GM18907 (cell line): ENCODE measurements at regions not wholly inside any gene's neighbourhood (a gene's known extent, or its start where the extent isn't known, plus 50 kb on each side); places are given as distances from the start of the nearest gene placed in this dataset.

Experiments used
- ATAC-seq: cut with Tn5 transposase; IDR thresholded peaks from one replicate; pipeline ENCODE4 v1.9.1; 2021; ENCODE audit warnings: mild to moderate bottlenecking, moderate library complexity; ENCODE audit not compliant: unreplicated experiment

GRCh38 chr4:4808086-4808485, 51.4 kb upstream of the MSX1 start:
- no peak for ATAC-seq

- no peak for ATAC-seq
Observed at GRCh38 chr4:4805887-4806286, 53.6 kb upstream of the MSX1 start.

- no peak for ATAC-seq
Observed at GRCh38 chr4:4803912-4804296, 55.6 kb upstream of the MSX1 start.

- no peak for ATAC-seq
Observed at GRCh38 chr4:4803216-4803911, 56.1 kb upstream of the MSX1 start.

DNA sequence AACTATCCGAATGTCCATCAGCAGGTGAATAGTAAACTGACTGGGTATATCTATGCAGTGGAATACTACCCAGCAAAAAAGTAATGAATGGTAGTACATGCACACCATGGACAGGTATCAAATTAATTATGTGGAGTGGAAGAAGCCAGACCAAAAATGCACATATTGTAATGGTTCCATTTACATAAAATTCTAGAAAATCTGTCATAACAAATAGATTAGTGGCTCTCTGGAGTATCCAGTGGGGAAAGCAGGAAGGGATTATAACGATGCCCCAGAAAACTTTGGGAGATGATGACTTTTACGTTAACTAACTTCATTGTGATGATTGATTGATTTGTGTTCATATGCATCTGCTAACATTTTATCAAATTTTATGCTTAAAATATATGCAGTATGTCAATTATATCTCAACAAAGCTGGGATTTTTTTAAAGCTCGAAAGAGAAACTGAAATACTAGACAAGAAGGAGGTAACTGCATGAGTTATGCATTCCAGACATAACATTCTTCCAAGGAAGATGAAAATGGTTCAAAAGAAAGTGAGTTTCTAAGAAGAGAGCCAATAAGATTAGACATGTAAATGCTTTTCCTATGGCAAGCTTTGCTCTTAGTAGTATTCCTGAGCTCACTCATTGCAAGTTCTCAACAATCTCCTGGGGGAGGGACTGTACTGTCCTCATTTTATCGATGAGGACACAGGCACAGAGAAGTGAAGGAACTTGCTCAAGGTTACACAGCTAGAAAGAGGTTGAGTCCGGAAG, 58.6 kb upstream of the MSX1 start:
- ATAC-seq, result no peak

GRCh38 chr4:4794421-4794820, 65.0 kb upstream of the MSX1 start:
- ATAC-seq, result no peak

GRCh38 chr4:4792466-4792865, 67.0 kb upstream of the MSX1 start:
- no peak for ATAC-seq

DNA sequence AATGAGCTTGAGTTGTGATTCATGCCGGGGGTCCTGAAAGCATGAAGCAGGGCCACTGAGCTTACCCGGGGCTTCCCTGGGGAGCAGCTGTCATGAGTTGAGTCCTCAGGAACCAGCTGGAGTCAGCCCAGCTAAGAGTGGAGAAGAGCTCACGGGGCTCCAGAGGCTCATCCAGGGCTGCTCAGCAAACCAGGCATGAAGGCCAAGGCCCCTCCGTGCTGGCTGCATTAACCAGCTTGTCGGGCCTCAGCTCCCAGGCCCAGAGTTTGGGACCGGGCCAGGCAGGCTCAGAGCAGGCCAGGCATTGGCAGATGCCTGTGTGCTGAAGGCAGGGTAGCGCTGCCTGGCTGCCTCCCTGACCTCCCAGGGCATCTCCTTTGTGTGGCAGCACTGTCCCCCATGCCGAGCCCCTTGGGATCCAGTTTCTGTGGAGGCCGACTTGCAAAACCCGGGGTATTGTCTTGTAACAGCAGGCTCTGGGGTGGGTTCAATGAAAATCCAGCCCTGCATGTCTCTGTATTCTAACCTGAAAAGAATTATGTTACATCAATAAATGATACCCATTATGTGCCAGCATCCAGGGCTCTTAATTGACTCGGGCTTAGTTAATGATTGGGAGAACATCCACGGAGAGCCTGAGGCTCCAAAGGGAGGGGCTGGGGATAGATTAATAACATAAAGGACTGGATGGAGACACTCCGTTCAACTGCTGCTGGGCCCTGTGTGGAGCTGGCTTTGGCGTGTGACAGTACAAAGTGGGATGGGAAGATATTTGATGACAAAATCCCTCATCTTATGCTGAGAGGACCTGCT, 68.0 kb upstream of the MSX1 start:
- no peak for ATAC-seq

GRCh38 chr4:4789462-4789861, 70.0 kb upstream of the MSX1 start:
- ATAC-seq, result no peak

DNA sequence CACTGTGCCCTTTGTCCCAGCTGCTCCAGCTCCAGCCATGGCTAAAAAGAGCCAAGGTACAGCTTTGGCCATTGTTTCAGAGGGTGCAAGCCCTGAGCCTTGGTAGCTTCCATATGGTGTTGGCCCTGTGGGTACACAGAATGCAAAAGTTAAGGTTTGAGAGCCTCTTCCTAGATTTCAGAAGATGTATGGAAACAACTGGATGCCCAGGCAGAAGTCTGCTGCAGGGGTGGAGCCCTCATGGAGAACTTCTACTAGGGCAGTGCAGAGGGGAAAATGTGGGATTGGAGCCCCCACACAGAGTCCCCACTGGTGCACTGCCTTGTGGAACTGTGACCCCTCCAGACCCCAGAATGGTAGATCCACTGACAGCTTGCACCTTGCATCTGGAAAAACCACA, 70.9 kb upstream of the MSX1 start:
- no peak for ATAC-seq

GRCh38 chr4:4787421-4787820, 72.0 kb upstream of the MSX1 start:
- no peak for ATAC-seq

DNA sequence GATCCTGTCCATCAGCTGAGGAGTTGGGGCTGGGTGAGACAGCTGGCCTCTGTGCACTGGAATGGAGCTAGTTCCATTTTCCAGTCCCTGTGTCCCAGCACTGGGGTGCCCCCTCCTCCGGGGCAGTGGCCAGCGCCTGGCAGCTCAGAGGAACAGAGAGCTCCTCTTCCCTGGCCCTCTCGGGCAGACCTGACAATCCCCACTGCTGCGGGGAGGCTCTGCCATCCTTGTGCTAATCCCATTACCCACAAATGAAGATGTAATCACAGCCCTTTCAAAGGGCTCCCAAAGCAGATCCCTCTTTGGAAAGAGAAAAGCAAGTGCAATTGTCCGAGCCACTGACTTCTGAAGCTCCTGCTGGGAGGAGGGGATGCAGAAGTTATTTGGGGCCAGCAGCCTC, 75.1 kb upstream of the MSX1 start:
- no peak for ATAC-seq

DNA sequence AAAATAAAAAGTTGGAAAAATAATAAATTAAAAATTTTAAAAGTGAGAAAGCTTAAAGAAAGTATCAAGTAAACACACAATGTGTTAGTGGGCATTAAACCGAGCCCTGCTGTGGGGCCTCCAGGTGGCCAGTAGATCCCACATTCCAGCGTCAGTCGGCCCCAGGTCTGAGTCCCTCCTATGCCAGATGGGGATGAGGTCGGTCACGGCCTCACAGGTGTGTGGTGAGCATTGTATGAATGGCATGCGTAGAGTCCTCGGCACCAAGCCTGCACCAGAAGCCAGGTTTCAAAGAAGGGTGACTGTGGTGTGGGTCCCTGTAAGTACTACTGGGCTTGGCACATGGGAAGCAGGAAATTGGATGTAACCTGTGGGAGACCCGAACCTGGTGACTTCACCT, 75.6 kb upstream of the MSX1 start:
- no peak for ATAC-seq

GRCh38 chr4:4782969-4783368, 76.5 kb upstream of the MSX1 start:
- no peak for ATAC-seq

DNA sequence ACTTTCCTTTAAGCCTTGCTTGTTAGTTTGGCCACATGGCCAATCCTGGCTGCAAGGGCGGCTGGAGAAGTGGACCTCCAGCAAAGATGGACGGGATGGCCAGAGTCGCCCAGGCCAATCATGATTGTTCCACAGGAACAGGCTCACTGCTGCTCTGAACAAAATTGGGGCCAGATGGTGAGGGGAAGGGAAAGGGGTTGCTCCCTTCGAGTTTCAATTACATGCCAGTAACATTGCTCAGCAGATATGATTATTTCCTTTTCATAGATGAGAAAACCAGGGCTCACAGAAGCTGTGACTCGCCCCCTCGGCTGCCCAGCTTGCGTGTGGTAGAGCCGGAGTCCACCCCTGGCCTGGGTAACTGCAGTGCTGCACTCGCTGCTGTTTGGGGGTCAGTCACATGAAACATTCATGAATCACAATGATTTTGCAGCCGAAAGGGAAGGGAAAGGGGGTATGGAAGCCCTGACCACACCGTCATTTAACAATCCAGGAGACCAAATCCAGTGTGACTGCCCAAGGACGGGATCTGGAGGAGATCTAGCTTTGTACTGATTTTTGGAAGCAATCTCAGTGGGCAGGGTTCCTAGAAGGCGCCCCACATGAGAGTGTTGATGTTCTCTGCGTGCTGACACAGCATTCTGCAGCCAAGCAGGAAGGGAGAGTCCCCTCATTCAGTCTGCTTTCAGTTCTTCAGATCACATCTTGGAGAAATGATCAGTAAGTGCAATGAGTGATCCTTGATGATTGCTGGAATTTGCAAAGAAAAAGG, 77.3 kb upstream of the MSX1 start:
- ATAC-seq, result no peak

DNA sequence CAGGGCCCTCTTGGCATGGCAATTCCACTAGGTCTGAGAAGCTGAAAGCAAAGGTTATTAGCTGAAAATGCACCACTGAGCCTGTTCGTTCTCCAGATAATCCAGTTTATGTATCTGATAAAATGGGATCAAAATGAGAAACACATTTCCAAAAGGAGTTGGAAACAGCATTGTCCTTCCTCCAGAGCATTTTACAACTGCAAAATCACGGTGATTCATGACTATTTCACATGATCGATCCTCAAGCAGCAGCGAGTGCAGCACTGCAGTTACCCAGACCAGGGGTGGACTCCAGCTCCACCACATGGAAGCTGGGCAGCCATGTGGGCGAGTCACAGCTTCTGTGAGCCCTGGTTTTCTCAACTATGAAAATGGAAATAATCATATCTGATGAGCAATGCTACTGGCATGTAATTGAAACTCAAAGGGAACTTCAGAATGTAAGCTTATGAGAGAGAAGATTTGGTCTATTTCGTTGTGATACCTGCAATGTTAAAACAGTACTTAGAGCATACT, 78.7 kb upstream of the MSX1 start:
- no peak for ATAC-seq

- no peak for ATAC-seq
Observed at GRCh38 chr4:4779486-4779885, 80.0 kb upstream of the MSX1 start.

DNA sequence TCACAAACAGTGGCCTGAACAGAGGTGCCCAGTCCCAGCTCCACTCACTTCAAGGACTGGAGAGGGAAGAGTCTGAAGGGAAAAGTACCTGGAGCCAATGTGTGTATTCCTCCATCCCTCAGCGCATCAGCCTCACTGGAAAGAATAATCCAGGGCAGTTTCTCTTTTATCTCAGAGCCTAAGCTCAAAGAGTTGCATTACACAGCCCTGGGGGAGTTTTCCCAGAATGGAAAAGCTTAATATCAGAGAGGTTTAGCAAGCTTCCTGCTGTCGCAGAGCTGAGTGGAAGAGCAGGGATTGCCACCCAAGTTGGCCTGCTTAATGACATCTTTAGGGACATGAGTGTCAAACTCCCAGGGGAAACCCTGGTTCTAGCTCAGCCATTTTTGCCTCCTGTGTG, 80.4 kb upstream of the MSX1 start:
- ATAC-seq, result no peak

DNA sequence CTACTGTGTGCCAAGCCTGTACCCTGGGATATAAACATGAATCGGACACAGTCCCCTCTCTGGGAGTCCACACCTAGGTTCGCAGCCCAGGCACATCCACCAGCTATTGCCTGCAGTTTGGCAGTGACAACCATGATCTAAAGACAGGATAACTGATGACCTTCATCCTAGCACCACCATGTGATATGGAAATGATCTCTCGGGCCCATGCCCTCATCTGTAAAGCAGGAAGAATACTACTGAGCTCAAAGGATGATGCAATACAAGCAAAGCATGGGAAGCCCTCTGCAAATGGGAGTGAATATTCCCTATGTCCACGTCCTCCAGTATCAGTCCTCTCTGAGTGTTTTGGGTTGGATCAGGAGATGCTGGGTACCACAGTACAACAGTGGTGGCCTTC, 80.9 kb upstream of the MSX1 start:
- no peak for ATAC-seq

DNA sequence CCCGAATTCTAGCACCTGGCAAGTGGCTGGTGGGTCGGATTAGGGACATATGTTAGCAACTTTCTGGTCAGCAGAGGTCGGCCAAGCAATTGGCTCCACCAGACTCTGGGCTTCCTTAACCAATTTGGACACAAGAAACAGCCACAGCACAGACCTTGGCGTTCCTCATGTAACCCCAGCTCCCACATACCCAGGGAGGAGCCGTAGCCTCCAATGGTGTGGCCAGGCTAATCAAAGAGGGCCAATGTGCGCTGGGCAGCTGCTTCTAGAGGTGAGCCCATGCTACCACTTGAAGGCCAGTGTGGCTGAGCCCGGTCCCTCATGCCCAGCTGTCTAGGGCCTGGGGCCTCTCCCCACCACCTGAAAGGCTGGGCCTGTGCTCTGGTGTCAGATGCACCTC, 82.5 kb upstream of the MSX1 start:
- ATAC-seq, result no peak

DNA sequence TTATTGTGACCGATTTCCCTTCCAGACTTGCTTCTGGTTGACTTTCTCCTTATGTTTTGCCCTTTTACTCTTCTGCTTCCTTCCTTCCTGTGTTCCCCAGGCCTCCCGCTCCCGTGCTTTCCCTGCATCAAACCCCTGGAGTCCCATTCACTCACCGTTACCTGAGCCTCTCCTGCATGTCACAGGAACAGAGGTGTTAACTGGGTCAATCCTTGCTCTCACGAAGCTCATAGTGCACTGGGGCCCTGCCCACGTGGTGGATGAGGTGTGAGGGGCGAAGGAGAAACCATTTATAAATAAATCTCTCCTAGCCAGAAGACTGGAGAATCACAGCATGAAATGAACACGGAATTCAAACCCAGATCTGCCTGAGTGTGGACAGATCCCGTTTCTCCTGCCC, 83.1 kb upstream of the MSX1 start:
- no peak for ATAC-seq
